ENCODE measurements at regions not wholly inside any gene's neighbourhood (a gene's known extent, or its start where the extent isn't known, plus 50 kb on each side); places are given as distances from the start of the nearest gene placed in this dataset.

- Histone ChIP-seq H3K79me2 (ENCODE audit: control insufficient read depth, insufficient read depth, low read length, unreplicated experiment) (no peaks in the 10 kb centered on the region), H3K27me3 (ENCODE audit: insufficient read depth, low read length) (no peaks in the 10 kb centered on the region), H3K36me3 (ENCODE audit: insufficient read depth, low read length) (no peaks in the 10 kb centered on the region), H2AFZ (ENCODE audit: low read length, unreplicated experiment) (no peak overlapping the region), H3K27ac (ENCODE audit: low read depth, low read length) (no peak overlapping the region), H3K4me1 (ENCODE audit: control insufficient read depth, insufficient read depth, low read length, unreplicated experiment) (no peaks in the 10 kb centered on the region), H3K4me3 (ENCODE audit: low read depth, low read length) (no peak overlapping the region)
Measured at GRCh38 chr2:147482111-147482895, 362.5 kb upstream of the ACVR2A start.

GRCh38 chr2:147479358-147479757 is 365.5 kb upstream of the ACVR2A start:
- Histone ChIP-seq H3K27me3 (ENCODE audit: insufficient read depth, low read length) (no peaks in the 10 kb centered on the region), H3K4me3 (ENCODE audit: low read depth, low read length) (no peak overlapping the region), H3K79me2 (ENCODE audit: control insufficient read depth, insufficient read depth, low read length, unreplicated experiment) (no peaks in the 10 kb centered on the region), H3K4me1 (ENCODE audit: control insufficient read depth, insufficient read depth, low read length, unreplicated experiment) (no peaks in the 10 kb centered on the region), H2AFZ (ENCODE audit: low read length, unreplicated experiment) (no peak overlapping the region), H3K36me3 (ENCODE audit: insufficient read depth, low read length) (no peaks in the 10 kb centered on the region), H3K27ac (ENCODE audit: low read depth, low read length) (no peak overlapping the region)

DNA sequence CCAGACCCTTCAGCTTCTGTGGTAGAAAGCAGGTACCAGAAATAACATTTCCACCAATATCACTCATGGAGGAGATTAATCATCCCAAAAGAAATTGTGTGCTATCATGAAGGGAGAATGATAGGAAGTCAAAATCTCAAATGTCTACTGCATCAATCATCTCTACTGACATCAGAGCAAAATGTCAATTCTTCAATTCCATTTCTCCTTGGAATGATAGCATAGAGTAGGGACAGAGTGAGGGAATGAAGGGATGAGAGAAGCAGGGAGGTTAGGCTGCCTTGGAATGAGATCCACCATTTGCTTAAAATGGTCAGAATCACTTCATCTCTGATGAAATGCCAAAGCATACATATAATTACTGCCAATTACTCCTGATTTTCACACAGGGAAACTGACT is 371.8 kb upstream of the ACVR2A start:
- Histone ChIP-seq H3K4me3 (ENCODE audit: low read depth, low read length) (no peak overlapping the region), H3K27me3 (ENCODE audit: insufficient read depth, low read length) (no peaks in the 10 kb centered on the region), H3K4me1 (ENCODE audit: control insufficient read depth, insufficient read depth, low read length, unreplicated experiment) (no peaks in the 10 kb centered on the region), H2AFZ (ENCODE audit: low read length, unreplicated experiment) (no peak overlapping the region), H3K27ac (ENCODE audit: low read depth, low read length) (no peak overlapping the region), H3K79me2 (ENCODE audit: control insufficient read depth, insufficient read depth, low read length, unreplicated experiment) (no peaks in the 10 kb centered on the region), H3K36me3 (ENCODE audit: insufficient read depth, low read length) (no peaks in the 10 kb centered on the region)

GRCh38 chr2:147471126-147471525 is 373.7 kb upstream of the ACVR2A start:
- Histone ChIP-seq H2AFZ (ENCODE audit: low read length, unreplicated experiment) (no peak overlapping the region), H3K27me3 (ENCODE audit: insufficient read depth, low read length) (no peaks in the 10 kb centered on the region), H3K4me3 (ENCODE audit: low read depth, low read length) (no peak overlapping the region), H3K79me2 (ENCODE audit: control insufficient read depth, insufficient read depth, low read length, unreplicated experiment) (no peaks in the 10 kb centered on the region), H3K27ac (ENCODE audit: low read depth, low read length) (no peak overlapping the region), H3K36me3 (ENCODE audit: insufficient read depth, low read length) (no peaks in the 10 kb centered on the region), H3K4me1 (ENCODE audit: control insufficient read depth, insufficient read depth, low read length, unreplicated experiment) (no peaks in the 10 kb centered on the region)

DNA sequence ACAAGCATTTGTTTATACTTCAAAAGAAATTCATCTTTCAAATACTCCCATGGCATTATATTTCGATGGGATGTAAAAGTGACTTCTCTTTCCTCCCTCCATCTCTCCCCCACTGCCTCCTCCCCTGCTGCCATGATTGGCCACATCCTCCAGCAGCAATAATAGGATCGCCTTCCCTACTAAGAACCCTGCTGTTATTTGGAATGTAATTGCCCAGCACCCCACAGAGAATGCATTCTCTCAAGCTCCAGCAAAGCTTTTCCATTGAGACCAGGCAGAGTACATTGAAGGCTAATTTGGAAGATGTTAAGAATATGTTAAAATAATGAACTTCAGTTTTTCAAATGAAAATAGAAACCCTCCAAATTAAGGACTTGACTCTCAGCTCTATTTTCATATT is 375.4 kb upstream of the ACVR2A start:
- no peaks in the 10 kb centered on the region for H3K27me3 ChIP-seq (ENCODE audit: insufficient read depth, low read length)
- no peaks in the 10 kb centered on the region for H3K79me2 ChIP-seq (ENCODE audit: control insufficient read depth, insufficient read depth, low read length, unreplicated experiment)
- H2AFZ ChIP-seq (ENCODE audit: low read length, unreplicated experiment): no peak overlapping the region
- no peak overlapping the region for H3K4me3 ChIP-seq (ENCODE audit: low read depth, low read length)
- no peak overlapping the region for H3K27ac ChIP-seq (ENCODE audit: low read depth, low read length)
- no peaks in the 10 kb centered on the region for H3K4me1 ChIP-seq (ENCODE audit: control insufficient read depth, insufficient read depth, low read length, unreplicated experiment)
- no peaks in the 10 kb centered on the region for H3K36me3 ChIP-seq (ENCODE audit: insufficient read depth, low read length)

GRCh38 chr2:147468963-147469362 is 375.9 kb upstream of the ACVR2A start:
- no peak overlapping the region for H3K4me3 ChIP-seq (ENCODE audit: low read depth, low read length)
- H3K79me2 ChIP-seq (ENCODE audit: control insufficient read depth, insufficient read depth, low read length, unreplicated experiment): no peaks in the 10 kb centered on the region
- no peaks in the 10 kb centered on the region for H3K27me3 ChIP-seq (ENCODE audit: insufficient read depth, low read length)
- H3K27ac ChIP-seq (ENCODE audit: low read depth, low read length): no peak overlapping the region
- no peaks in the 10 kb centered on the region for H3K4me1 ChIP-seq (ENCODE audit: control insufficient read depth, insufficient read depth, low read length, unreplicated experiment)
- H3K36me3 ChIP-seq (ENCODE audit: insufficient read depth, low read length): no peaks in the 10 kb centered on the region
- H2AFZ ChIP-seq (ENCODE audit: low read length, unreplicated experiment): no peak overlapping the region

GRCh38 chr2:147468349-147468748 is 376.5 kb upstream of the ACVR2A start:
- Histone ChIP-seq H3K27me3 (ENCODE audit: insufficient read depth, low read length) (no peaks in the 10 kb centered on the region), H3K79me2 (ENCODE audit: control insufficient read depth, insufficient read depth, low read length, unreplicated experiment) (no peaks in the 10 kb centered on the region), H3K4me1 (ENCODE audit: control insufficient read depth, insufficient read depth, low read length, unreplicated experiment) (no peaks in the 10 kb centered on the region), H3K36me3 (ENCODE audit: insufficient read depth, low read length) (no peaks in the 10 kb centered on the region), H3K4me3 (ENCODE audit: low read depth, low read length) (no peak overlapping the region), H2AFZ (ENCODE audit: low read length, unreplicated experiment) (no peak overlapping the region), H3K27ac (ENCODE audit: low read depth, low read length) (no peak overlapping the region)

GRCh38 chr2:147467441-147467840 is 377.4 kb upstream of the ACVR2A start:
- Histone ChIP-seq H3K4me3 (ENCODE audit: low read depth, low read length) (no peak overlapping the region), H3K79me2 (ENCODE audit: control insufficient read depth, insufficient read depth, low read length, unreplicated experiment) (no peaks in the 10 kb centered on the region), H2AFZ (ENCODE audit: low read length, unreplicated experiment) (no peak overlapping the region), H3K36me3 (ENCODE audit: insufficient read depth, low read length) (no peaks in the 10 kb centered on the region), H3K4me1 (ENCODE audit: control insufficient read depth, insufficient read depth, low read length, unreplicated experiment) (no peaks in the 10 kb centered on the region), H3K27ac (ENCODE audit: low read depth, low read length) (no peak overlapping the region), H3K27me3 (ENCODE audit: insufficient read depth, low read length) (no peaks in the 10 kb centered on the region)

GRCh38 chr2:147464737-147465357 is 380.0 kb upstream of the ACVR2A start:
- Histone ChIP-seq H3K27ac (ENCODE audit: low read depth, low read length) (no peak overlapping the region), H3K4me1 (ENCODE audit: control insufficient read depth, insufficient read depth, low read length, unreplicated experiment) (no peaks in the 10 kb centered on the region), H3K27me3 (ENCODE audit: insufficient read depth, low read length) (no peaks in the 10 kb centered on the region), H2AFZ (ENCODE audit: low read length, unreplicated experiment) (no peak overlapping the region), H3K4me3 (ENCODE audit: low read depth, low read length) (no peak overlapping the region), H3K36me3 (ENCODE audit: insufficient read depth, low read length) (no peaks in the 10 kb centered on the region), H3K79me2 (ENCODE audit: control insufficient read depth, insufficient read depth, low read length, unreplicated experiment) (no peaks in the 10 kb centered on the region)

DNA sequence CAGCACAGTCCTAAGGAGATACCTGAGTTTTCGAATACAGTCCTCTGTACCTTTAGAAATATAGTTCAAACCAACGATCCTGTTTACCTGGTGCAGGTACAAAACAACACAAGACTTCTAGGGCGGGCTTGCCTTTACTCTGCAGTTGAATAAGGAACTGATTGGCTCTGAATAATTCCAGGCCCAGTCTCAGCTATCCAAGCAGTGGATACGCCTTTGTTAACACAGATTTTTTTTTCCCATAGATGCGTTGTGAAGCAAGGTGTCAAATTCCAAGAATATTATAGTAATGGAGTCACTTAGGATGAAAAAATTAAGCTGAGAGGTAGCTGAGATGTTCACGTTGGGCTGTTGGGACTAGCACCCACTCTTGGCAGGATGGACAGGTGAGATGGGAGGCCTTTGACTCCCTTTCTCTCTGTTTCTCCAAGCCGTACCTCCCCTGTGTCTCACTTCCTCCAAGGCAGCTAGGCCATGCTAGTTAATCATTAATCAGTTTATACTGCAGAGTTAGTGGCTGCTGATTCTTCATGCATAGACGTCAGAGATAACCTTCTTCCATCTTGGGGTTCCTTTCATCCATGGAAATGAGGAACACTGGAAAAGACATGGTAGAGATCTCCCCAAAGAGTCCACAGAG is 380.8 kb upstream of the ACVR2A start:
- H3K27ac ChIP-seq (ENCODE audit: low read depth, low read length): no peak overlapping the region
- H3K79me2 ChIP-seq (ENCODE audit: control insufficient read depth, insufficient read depth, low read length, unreplicated experiment): no peaks in the 10 kb centered on the region
- H2AFZ ChIP-seq (ENCODE audit: low read length, unreplicated experiment): no peak overlapping the region
- H3K36me3 ChIP-seq (ENCODE audit: insufficient read depth, low read length): no peaks in the 10 kb centered on the region
- no peaks in the 10 kb centered on the region for H3K4me1 ChIP-seq (ENCODE audit: control insufficient read depth, insufficient read depth, low read length, unreplicated experiment)
- H3K27me3 ChIP-seq (ENCODE audit: insufficient read depth, low read length): no peaks in the 10 kb centered on the region
- no peak overlapping the region for H3K4me3 ChIP-seq (ENCODE audit: low read depth, low read length)

DNA sequence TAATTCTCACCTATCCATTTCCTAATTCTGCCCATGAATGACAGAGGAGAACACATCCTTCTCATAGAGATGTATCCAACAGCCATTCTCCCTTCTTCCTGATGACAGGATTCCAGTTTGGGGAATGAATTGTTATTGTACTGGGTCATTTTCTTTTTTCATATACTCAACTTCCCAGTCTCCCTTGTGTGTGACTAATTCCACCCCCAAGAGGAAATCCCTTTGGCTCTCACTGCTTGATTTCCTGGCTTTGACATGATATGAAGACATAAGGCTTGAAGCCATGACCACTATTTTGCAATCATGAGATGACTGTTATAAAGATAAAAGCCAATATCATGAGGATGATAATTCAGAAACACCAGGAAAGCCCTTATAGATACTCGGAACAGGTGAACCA is 384.7 kb upstream of the ACVR2A start:
- Histone ChIP-seq H3K27ac (ENCODE audit: low read depth, low read length) (no peak overlapping the region), H3K27me3 (ENCODE audit: insufficient read depth, low read length) (no peaks in the 10 kb centered on the region), H3K79me2 (ENCODE audit: control insufficient read depth, insufficient read depth, low read length, unreplicated experiment) (no peaks in the 10 kb centered on the region), H3K36me3 (ENCODE audit: insufficient read depth, low read length) (no peaks in the 10 kb centered on the region), H3K4me1 (ENCODE audit: control insufficient read depth, insufficient read depth, low read length, unreplicated experiment) (no peaks in the 10 kb centered on the region), H2AFZ (ENCODE audit: low read length, unreplicated experiment) (no peak overlapping the region), H3K4me3 (ENCODE audit: low read depth, low read length) (no peak overlapping the region)
